ENCODE measurements at regions not wholly inside any gene's neighbourhood (a gene's known extent, or its start where the extent isn't known, plus 50 kb on each side); places are given as distances from the start of the nearest gene placed in this dataset.

GRCh38 chr15:98123834-98124233 lies 163.3 kb downstream of the ARRDC4 start:
- CTCF ChIA-PET, result no interaction called here
- Mint-ChIP-seq H3K9me3 (peaks cover 5% of the 10 kb centered on the region), H3K36me3 (no peaks in the 10 kb centered on the region), H3K27ac (no peak overlapping the region), H3K4me1 (peaks cover 10% of the 10 kb centered on the region), H3K27me3 (ENCODE audit: low read depth) (no peaks in the 10 kb centered on the region; the same call in 1 of the 2 replicates), H3K4me3 (no peak overlapping the region)
- DNase-seq (ENCODE audit: low spot score) (no peak), ATAC-seq (no peak)
- POLR2A ChIA-PET, result no interaction called here
- TF ChIP-seq ZNF671 (CRISPR knock-in tag; IDR thresholded peaks at IDR 0.05) (no peak), MLX (CRISPR knock-in tag; IDR thresholded peaks at IDR 0.05) (no peak), ZNF263 (CRISPR knock-in tag; IDR thresholded peaks at IDR 0.05; ENCODE audit: low read depth) (no peak), ATF1 (CRISPR knock-in tag; IDR thresholded peaks at IDR 0.05) (no peak), ZNF416 (CRISPR knock-in tag; IDR thresholded peaks at IDR 0.05) (no peak), HMGA2 (CRISPR knock-in tag; IDR thresholded peaks at IDR 0.05) (no peak), SMAD4 (CRISPR knock-in tag; IDR thresholded peaks at IDR 0.05) (no peak), ZNF425 (CRISPR knock-in tag; conservative IDR thresholded peaks at IDR 0.05) (no peak), ERG (CRISPR knock-in tag; IDR thresholded peaks at IDR 0.05) (no peak), ZNF532 (CRISPR knock-in tag; IDR thresholded peaks at IDR 0.05; ENCODE audit: borderline replicate concordance) (no peak), ZBTB21 (CRISPR knock-in tag; IDR thresholded peaks at IDR 0.05; ENCODE audit: borderline replicate concordance) (no peak), SP1 (CRISPR knock-in tag; conservative IDR thresholded peaks at IDR 0.05) (no peak), GRHL2 (CRISPR knock-in tag; IDR thresholded peaks at IDR 0.05; ENCODE audit: insufficient replicate concordance, severe bottlenecking) (no peak), TP53 (CRISPR knock-in tag; IDR thresholded peaks at IDR 0.05) (no peak), ZNF121 (CRISPR knock-in tag; IDR thresholded peaks at IDR 0.05) (no peak)

GRCh38 chr15:98124581-98124980 lies 164.1 kb downstream of the ARRDC4 start:
- CTCF ChIA-PET, result no interaction called here
- no peak for ATAC-seq
- Mint-ChIP-seq H3K4me3 (no peak overlapping the region), H3K27ac (no peak overlapping the region), H3K9me3 (0 out of 2 replicates have a peak, but pooled peaks cover 3% of the 10 kb centered on the region), H3K27me3 (ENCODE audit: low read depth) (no peaks in the 10 kb centered on the region; the same call in 1 of the 2 replicates), H3K4me1 (peaks cover 10% of the 10 kb centered on the region), H3K36me3 (no peaks in the 10 kb centered on the region)
- TF ChIP-seq MYBL2 (CRISPR knock-in tag; IDR thresholded peaks at IDR 0.05) (no peak), CBFB (CRISPR knock-in tag; IDR thresholded peaks at IDR 0.05; ENCODE audit: low read depth) (no peak), ZNF671 (CRISPR knock-in tag; IDR thresholded peaks at IDR 0.05) (no peak), OVOL2 (CRISPR knock-in tag; IDR thresholded peaks at IDR 0.05; ENCODE audit: borderline replicate concordance) (no peak), FOXJ3 (CRISPR knock-in tag; IDR thresholded peaks at IDR 0.05; ENCODE audit: borderline replicate concordance) (no peak), HMGXB4 (CRISPR knock-in tag; IDR thresholded peaks at IDR 0.05) (no peak), MXD4 (CRISPR knock-in tag; IDR thresholded peaks at IDR 0.05; ENCODE audit: borderline replicate concordance) (no peak)
- POLR2A ChIA-PET, result no interaction called here
- DNase-seq (ENCODE audit: low spot score), result no peak

All from WTC11 (cell line).